ENCODE measurements at regions not wholly inside any gene's neighbourhood (a gene's known extent, or its start where the extent isn't known, plus 50 kb on each side); places are given as distances from the start of the nearest gene placed in this dataset.

- Histone ChIP-seq H3K27ac (ENCODE audit: low read depth in 1 of 2, low read length in 1 of 2) (no peak overlapping the region), H3K36me3 (ENCODE audit: control insufficient read depth in 4 of 4, insufficient read depth in 4 of 4, low read length in 4 of 4) (no peaks in the 10 kb centered on the region), H3K9ac (ENCODE audit: insufficient read depth in 1 of 2, low read length in 2 of 2) (no peak overlapping the region), H3K9me3 (ENCODE audit: control insufficient read depth in 4 of 4, insufficient read depth in 3 of 4, low read length in 3 of 4) (no peaks in the 10 kb centered on the region), H3K27me3 (ENCODE audit: control insufficient read depth in 3 of 3, insufficient read depth in 3 of 3, low read length in 2 of 3) (no peaks in the 10 kb centered on the region), H3K4me1 (ENCODE audit: control insufficient read depth in 5 of 5, insufficient read depth in 5 of 5, low read length in 5 of 5) (peaks cover 0 to 28% (median 0%) of the 10 kb centered on the region in 5 donors), H3K4me3 (no peak overlapping the region)
- DNase-seq (no peak), ATAC-seq (ENCODE audit: insufficient read depth, low FRiP score) (peak; percentile 41)
- 58 to 64% methylated on average over 3 of the region's 3 CpGs for WGBS, 2 donors
- no peak for TF ChIP-seq CTCF (IDR thresholded peaks at IDR 0.05; ENCODE audit: control extremely low read depth, extremely low read depth)
Measured at GRCh38 chr2:198697218-198697617, 760.5 kb downstream of the SATB2 start.

- Histone ChIP-seq H3K27ac (ENCODE audit: low read depth in 1 of 2, low read length in 1 of 2) (no peak overlapping the region), H3K4me3 (no peak overlapping the region), H3K9ac (ENCODE audit: insufficient read depth in 1 of 2, low read length in 2 of 2) (no peak overlapping the region), H3K9me3 (ENCODE audit: control insufficient read depth in 4 of 4, insufficient read depth in 3 of 4, low read length in 3 of 4) (no peaks in the 10 kb centered on the region), H3K27me3 (ENCODE audit: control insufficient read depth in 3 of 3, insufficient read depth in 3 of 3, low read length in 2 of 3) (no peaks in the 10 kb centered on the region), H3K4me1 (ENCODE audit: control insufficient read depth in 5 of 5, insufficient read depth in 5 of 5, low read length in 5 of 5) (peaks cover 0 to 28% (median 0%) of the 10 kb centered on the region in 5 donors), H3K36me3 (ENCODE audit: control insufficient read depth in 4 of 4, insufficient read depth in 4 of 4, low read length in 4 of 4) (no peaks in the 10 kb centered on the region)
- DNase-seq (no peak), ATAC-seq (ENCODE audit: insufficient read depth, low FRiP score) (no peak)
- TF ChIP-seq CTCF (IDR thresholded peaks at IDR 0.05; ENCODE audit: control extremely low read depth, extremely low read depth): no peak
Measured at GRCh38 chr2:198695879-198696278, 761.9 kb downstream of the SATB2 start.

GRCh38 chr2:198692907-198693510 is 764.7 kb downstream of the SATB2 start:
- 53 to 72% methylated on average over 9 of the region's 9 CpGs for WGBS, 2 donors
- no peak overlapping the region for H3K4me3 ChIP-seq
- DNase-seq (peak in 1 of 3 donors; percentile 6), ATAC-seq (ENCODE audit: insufficient read depth, low FRiP score) (no peak)
- H3K4me1 ChIP-seq (ENCODE audit: control insufficient read depth in 5 of 5, insufficient read depth in 5 of 5, low read length in 5 of 5): peaks cover 0 to 28% (median 0%) of the 10 kb centered on the region in 5 donors
- H3K27ac ChIP-seq (ENCODE audit: low read depth in 1 of 2, low read length in 1 of 2): no peak overlapping the region
- no peak overlapping the region for H3K9ac ChIP-seq (ENCODE audit: insufficient read depth in 1 of 2, low read length in 2 of 2)
- H3K9me3 ChIP-seq (ENCODE audit: control insufficient read depth in 4 of 4, insufficient read depth in 3 of 4, low read length in 3 of 4): no peaks in the 10 kb centered on the region
- no peak for TF ChIP-seq CTCF (IDR thresholded peaks at IDR 0.05; ENCODE audit: control extremely low read depth, extremely low read depth)
- H3K27me3 ChIP-seq (ENCODE audit: control insufficient read depth in 3 of 3, insufficient read depth in 3 of 3, low read length in 2 of 3): no peaks in the 10 kb centered on the region
- no peaks in the 10 kb centered on the region for H3K36me3 ChIP-seq (ENCODE audit: control insufficient read depth in 4 of 4, insufficient read depth in 4 of 4, low read length in 4 of 4)

GRCh38 chr2:198691236-198691635 is 766.5 kb downstream of the SATB2 start:
- no peaks in the 10 kb centered on the region for H3K27me3 ChIP-seq (ENCODE audit: control insufficient read depth in 3 of 3, insufficient read depth in 3 of 3, low read length in 2 of 3)
- no peak for TF ChIP-seq CTCF (IDR thresholded peaks at IDR 0.05; ENCODE audit: control extremely low read depth, extremely low read depth)
- H3K36me3 ChIP-seq (ENCODE audit: control insufficient read depth in 4 of 4, insufficient read depth in 4 of 4, low read length in 4 of 4): no peaks in the 10 kb centered on the region
- DNase-seq: no peak
- H3K27ac ChIP-seq (ENCODE audit: low read depth in 1 of 2, low read length in 1 of 2): no peak overlapping the region
- no peak overlapping the region for H3K4me3 ChIP-seq
- no peak for ATAC-seq (ENCODE audit: insufficient read depth, low FRiP score)
- no peaks in the 10 kb centered on the region for H3K9me3 ChIP-seq (ENCODE audit: control insufficient read depth in 4 of 4, insufficient read depth in 3 of 4, low read length in 3 of 4)
- H3K9ac ChIP-seq (ENCODE audit: insufficient read depth in 1 of 2, low read length in 2 of 2): no peak overlapping the region
- H3K4me1 ChIP-seq (ENCODE audit: control insufficient read depth in 5 of 5, insufficient read depth in 5 of 5, low read length in 5 of 5): peaks cover 0 to 28% (median 0%) of the 10 kb centered on the region in 5 donors
- WGBS, 2 donors: 95 to 97% methylated on average over 2 of the region's 2 CpGs
